ENCODE measurements at regions not wholly inside any gene's neighbourhood (a gene's known extent, or its start where the extent isn't known, plus 50 kb on each side); places are given as distances from the start of the nearest gene placed in this dataset.
"Not testable (repeated sequence)": the region's sequence is repeated elsewhere in the genome, so short reads cannot be mapped to it uniquely, and the experiment has no call there.

DNA sequence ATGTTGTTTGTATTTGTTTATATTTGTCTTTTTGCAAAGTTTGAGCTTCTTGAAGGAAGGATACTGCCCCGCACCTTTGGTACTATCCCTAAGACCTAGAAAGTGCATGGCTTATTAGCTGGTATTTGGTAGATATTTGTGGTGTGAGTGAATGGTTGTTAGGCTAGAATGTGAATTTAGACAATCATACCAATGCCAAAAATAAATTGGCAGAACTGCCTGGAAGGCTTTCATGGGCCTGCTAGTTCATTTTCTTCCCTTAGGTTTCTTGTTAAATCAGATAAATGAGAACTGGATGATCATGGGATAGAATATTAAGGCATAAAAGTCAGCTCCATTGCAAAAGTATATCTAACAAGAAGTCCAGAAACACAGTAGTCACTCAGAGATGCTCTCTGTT, 147.5 kb upstream of the TSLP start:
- no peak for DNase-seq (ENCODE audit: low spot score)

DNA sequence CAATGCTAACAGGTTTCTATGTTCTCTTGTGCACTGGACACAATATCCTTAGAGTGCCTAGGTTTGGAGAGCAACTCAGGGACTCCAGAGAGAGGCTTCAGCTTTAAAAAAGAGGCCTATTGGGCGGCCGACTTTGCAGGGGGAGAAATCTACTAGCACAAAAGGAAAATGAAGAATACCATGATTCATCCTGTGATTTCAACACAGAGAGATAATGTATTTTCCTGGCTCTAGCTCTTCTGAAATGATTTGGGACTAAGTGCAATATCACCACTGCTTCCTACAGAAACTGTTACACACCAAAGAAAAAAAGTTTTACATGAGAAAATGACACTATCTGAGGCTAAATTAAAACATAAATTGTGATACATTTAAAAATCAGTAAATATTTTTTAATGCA, 146.1 kb upstream of the TSLP start:
- DNase-seq (ENCODE audit: low spot score): no peak

DNA sequence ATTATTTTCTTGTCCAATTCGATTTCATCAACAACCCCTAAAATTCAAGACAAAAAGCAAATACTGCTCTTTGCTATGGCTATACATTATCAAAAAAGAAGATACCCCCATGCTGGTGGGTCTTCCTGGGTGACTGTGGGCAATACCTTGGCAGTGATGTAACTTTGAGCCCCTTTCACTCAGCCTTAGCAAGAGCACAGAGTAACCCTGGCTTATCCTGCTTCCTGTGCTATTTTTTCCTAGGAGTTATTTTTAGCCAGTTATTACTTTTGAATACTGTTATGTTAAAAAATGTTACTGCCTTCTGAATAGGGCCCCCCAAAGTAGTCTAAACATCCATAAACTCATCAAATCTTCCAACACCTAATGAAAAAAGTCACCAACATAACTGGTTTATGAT, 145.6 kb upstream of the TSLP start:
- DNase-seq (ENCODE audit: low spot score): no peak

DNA sequence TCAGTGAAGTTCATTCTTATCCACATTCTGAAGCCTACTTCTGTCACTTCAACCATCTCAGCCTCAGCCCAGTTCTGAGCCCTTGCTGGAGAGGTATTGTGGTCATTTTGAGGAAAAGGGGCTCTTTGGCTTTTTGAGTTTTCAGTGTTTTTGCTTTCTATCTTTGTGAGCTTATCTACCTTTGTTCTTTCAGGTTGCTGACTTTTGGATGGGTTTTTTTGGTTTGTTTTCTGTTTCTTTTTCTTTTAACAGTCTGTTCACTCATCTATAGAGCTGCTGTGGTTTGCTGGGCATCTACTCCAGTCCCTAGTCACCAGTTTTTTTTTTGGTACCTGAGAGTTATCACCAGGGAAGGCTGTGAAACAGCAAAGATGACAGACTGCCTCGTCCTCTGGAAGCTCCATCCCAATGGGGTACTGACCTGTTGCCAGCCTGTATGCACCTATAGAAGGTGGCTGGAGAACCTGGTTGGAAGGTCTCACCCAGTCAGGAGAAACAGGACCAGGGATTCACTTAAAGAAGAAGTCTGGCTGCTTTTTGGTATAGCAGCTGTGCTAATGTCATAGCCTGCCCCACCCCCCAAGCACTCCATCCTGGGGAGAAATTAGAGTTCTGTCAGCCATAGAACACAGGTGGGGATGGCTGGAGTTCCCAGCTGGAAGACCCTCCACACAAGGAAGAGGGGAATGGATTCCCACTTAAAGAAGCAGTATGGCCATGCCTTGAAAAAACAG, 138.6 kb upstream of the TSLP start:
- DNase-seq (ENCODE audit: low spot score): no peak

DNA sequence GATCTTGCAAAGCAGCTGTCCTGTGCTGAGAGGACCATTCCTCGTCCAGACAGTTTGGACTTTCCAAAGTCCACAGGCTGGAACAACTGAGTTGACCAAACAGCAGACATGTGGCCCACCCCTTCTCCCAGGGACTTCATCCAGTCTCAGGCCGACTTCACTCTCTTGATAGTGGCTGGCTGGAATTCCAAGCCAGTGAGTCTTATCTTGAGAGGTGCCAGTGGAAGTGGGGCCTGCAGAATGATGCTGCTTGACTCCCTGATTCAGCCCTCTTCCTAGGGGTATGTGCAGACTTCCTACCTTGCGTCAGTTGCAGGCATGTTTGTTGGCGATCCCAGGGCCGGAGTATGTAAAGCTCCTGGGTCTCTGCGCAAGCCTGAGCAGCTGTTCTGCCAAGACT, 131.4 kb upstream of the TSLP start:
- DNase-seq (ENCODE audit: low spot score): no peak

DNA sequence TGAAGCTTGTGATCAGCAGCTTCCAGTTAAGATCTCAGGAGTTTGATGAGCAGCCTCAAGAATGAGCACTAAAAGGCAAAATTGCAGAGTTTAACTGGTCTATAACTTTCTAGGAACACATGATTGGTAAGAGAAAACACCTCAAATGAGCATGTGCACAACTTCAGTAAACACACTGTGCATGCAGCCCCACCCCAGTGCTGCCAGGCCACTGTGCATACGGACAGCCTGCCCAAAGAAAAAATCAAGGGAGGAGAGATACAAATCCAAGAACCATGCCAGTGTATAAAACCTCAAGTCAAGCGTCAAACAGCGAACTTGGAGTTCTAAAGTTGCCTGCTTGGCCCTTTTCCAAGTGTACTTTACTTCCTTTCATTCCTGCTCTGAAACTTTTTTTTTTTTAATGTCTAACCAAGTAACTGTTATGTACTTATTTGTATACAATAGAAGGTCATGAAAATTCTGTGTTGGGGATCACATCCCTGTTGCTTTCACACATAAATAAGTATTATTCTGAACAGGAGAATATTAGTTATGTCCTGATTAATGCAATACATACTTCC, 125.6 kb upstream of the TSLP start:
- no peak for DNase-seq (ENCODE audit: low spot score)

DNA sequence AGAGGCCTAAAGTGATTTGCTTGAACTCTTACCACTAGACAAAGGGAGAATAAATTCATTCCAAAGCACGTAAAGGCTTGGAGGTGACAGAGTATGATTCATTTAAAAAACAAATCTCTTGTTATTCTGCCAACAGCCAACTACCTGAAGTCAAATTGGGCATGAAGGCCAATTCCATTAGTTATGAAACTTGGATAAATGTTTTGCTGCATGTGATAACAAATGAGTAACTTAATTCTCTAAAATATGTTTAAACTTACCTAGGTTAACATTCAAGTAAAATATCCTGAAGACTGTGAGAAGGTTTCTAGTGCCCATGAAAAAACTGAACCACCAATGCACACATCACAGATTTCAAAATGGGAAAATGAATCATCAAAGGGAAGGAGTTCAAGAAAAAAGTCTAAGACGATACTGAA, 120.1 kb upstream of the TSLP start:
- no peak for DNase-seq (ENCODE audit: low spot score)

DNA sequence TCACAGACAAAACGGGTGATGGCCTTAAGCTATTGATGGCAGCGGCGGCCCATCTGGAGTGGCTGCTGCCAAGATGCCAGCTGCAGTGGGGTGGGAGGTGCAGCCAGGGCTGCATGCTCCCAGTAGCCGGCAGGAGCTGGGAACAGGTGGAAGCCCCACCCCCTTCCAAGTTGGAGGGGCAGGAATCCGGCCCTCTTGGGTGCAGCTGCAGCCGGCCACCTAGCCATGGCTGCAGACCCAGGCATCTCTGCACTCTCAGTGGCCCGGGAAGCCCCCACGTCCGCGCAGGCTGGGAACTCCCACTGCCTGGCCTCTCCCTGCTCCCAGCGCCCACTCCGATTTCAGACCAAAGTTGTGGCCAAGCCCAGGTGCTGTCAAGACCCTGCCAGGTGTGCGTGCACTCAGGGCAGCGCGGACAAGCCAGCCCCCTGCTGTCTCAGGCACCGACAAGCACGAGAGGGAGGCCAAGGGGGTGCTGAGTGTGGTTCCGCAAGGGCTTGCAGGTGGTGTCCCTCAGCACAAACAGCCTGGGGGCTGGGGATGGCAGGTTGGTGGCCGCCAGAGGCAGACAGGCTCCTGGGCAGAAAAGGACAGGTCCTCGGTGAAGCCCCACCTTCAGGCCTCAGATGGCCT, 115.1 kb upstream of the TSLP start:
- DNase-seq (ENCODE audit: low spot score): no peak

DNA sequence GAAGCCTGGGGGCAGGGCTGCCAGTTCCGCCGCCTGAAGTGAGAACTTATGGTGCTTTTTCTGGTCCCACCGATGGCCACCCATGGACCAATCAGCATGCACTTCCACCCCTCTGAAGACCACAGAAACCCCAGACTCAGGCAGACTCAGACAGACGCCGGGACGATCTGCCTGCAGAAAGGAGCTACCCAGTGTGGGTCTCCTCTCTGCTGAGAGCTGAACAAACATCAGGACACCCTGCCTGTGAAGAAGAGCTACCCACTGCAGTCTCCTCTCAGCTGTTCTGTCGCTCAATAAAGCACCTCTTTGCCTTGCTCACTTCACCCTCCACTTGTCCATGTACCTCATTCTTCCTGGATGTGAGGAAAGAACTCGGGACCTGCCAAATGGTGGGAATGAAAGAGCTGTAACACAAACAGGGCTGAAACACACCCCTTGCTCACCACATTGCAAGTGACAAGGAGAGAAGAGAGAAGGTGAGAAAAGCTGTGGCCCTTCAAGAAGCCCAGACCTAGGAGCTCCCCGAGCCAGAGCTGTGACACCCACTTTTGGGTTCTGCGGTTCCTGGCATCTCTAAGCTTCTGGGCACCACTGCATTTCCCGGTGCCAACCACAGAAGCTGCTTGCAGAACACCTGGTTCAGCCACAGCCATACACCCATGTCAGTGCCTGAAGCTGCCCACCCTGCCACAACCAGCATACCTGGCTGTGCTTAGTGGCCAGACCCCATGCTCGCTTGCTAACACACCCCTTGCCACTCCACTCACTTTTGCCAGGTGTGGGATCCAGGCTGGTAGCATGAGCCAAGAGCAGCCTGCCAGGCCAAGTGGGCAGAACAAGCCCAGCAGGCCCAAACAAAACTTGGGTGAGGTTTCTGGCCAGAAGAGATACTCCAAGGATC, 114.3 kb upstream of the TSLP start:
- no peak for DNase-seq (ENCODE audit: low spot score)

DNA sequence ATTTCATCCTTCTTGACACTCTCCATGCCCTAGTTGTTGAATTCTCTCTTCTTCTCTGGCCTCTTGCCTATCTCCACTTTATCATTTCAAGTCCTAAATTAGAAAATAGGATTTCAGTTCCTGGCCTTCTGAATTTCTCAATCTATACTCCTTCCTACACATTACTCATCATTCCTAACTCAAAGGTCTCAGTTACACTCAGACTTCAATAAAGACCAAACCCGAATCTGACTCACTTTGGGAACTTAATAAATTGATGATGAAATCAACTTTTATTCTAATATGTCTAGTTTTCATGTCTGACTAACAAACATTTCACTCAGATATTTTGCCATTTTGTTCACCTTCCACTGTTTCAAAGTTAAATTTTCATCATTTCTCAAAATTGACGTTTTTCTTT, 113.6 kb upstream of the TSLP start:
- no peak for DNase-seq (ENCODE audit: low spot score)

DNA sequence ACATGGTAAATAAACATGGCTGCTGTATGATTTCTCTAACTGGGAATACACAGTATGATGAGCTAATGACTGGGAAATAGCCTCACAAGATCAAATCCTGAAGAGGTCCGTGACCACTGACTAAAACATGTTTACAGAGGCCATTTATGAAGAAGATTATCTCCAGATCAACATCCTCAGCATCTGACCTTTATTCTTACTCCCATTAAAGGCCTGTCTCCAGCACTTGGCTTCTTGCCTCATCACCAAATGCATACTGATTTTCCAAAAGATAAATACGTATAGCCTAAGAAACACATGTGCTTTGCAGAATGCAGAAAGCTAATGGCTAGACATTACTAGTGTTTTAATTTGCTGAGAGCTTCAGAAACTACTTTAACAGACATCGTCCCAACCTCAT, 108.0 kb upstream of the TSLP start:
- no peak for DNase-seq (ENCODE audit: low spot score)

DNA sequence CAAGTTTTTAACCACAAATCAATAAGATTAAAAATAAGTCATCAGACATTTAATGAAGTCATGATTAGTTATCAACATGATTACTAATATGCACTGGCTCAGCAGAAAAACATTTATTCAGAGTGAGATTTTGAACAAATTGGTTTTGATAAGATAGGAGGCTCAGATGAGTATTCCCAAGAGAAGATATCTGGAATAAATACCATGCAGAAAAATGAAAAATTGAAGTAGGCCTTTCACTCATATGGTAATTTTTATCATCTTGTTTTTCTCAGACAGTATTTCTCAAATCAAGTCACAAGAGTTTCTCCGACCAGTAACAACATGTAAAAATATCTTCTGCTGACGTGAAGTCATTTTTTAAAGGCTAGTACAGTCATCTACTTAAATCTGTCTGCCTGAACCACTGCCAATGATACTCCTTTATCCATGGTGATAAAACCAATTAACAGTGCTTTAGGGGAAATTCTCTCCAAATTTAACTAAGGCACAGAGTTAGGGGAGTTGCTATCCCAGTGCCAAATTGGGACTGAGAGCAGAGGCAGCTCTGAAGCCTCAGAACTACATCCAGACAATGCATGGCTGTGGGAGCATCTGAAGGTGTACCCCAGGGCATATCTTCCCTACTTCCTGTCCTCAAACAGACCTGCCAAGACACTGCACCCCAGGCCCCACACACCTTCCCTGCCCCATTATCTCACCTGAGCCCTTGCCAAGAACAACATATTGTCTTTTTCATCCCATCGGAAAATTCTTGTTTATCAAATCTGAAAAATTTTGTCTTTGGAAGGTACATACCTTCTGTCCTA, 105.5 kb upstream of the TSLP start:
- DNase-seq (ENCODE audit: low spot score): no peak

DNA sequence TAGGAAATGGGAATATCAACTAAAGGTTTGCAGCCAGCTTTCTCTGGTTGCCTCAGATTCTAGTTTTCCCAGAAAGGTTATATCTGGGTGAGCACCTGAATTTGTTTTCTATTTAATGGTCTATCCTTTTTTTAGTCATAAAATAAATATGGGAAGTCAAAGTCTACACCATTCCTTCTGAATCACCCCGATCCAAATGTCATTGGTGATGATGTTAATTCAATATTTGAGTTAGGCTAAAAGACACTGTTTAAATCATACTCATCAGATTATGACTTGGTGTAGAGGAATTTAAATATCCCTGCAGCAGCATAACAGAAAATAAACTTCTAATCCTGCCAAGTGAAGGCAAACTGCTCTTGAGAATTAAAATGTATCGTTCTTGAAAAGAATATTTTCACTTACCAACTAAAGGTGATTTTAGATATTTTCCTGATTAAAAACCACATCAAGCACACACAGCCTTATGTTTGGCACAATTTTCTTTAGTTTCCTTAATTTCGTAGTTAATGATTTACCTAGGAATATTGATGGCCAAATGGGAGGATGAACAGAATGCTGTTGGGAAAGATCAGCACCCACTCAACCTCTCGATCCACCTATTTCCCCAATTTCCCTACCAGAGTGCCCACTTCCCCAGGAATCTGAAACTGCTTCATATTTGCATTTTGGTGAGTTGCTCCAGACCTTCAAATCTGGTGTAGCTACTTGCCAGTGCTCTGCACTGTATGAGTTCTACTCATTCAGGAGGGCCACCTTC, 103.1 kb upstream of the TSLP start:
- no peak for DNase-seq (ENCODE audit: low spot score)

DNA sequence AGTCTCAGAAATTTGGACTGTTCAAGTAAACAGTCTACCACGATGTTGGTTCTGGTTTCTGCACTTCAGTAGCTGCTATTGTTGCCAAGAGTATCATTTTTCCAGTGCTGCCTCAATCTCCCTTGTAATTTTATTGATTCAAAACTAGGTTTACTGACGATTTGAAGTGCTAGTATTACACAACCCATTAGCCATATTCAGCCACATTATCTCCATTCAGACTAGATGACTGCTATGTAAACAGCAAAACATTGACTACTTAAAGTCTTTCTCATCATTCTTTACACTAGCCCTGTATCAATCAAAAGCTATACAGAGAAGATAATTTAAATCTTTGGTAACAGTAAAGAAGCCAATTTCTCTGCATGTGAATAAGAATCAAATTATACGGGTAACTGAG, 102.0 kb upstream of the TSLP start:
- DNase-seq (ENCODE audit: low spot score): no peak

DNA sequence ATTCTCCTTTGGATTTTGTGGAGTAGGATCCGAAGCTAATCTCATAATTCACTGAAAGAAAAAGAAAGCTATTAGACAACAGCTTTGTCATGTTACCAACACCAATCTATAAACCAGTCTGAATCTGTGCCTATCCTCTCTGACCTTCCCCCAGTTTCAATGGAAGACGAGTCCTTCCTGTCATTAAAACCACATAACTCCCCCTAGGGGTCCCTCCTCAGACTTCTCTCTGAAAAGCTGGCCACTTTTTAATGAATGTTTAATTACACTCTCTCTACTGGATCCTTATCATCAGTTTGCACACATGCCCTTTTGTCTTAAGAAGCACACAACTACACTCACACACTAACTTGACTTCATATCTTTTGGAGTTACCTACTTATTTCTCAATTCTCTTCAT, 98.0 kb upstream of the TSLP start:
- DNase-seq (ENCODE audit: low spot score): no peak

DNA sequence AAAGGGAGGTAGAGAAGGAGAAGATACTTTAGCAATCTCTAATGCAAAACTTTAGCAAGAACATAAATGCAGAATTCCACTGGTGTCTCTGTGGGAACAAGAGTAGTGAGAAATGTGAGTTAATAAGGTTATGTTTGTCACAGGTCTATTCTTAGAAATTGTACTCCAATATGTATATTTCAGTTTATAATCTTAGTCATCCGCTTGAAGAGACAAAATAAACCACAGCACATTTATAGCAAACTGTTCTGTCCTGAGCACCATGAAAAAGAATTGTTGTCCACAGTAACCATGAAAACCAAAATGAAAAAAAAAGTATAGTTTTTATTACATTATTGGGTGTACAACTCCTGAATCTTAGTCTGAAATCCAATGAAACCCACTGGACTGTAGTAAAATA, 93.6 kb upstream of the TSLP start:
- DNase-seq (ENCODE audit: low spot score): no peak

DNA sequence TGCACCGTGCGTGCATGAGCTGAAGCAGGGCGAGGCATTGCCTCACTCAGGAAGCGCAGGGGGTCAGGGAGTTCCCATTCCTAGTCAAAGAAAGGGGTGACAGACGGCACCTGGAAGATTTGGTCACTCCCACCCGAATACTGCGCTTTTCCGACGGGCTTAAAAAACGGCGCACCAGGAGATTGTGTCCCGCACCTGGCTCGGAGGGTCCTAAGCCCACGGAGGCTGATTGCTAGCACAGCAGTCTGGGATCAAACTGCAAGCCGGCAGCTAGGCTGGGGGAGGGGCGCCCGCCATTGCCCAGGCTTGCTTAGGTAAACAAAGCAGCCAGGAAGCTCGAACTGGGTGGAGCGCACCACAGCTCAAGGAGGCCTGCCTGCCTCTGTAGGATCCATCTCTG, 85.6 kb upstream of the TSLP start:
- not testable (repeated sequence) for DNase-seq (ENCODE audit: low spot score)

DNA sequence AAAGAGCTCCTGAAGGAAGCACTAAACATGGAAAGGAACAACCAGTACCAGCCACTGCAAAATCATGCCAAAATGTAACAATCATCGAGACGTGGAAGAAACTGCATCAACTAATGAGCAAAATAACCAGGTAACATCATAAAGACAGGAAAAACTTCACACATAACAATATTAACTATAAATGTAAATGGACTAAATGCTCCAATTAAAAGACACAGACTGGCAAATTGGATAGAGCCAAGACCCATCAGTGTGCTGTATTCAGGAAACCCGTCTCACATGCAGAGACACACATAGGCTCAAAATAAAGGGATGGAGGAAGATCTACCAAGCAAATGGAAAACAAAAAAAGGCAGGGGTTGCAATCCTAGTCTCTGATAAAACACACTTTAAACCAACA, 83.9 kb upstream of the TSLP start:
- not testable (repeated sequence) for DNase-seq (ENCODE audit: low spot score)

DNA sequence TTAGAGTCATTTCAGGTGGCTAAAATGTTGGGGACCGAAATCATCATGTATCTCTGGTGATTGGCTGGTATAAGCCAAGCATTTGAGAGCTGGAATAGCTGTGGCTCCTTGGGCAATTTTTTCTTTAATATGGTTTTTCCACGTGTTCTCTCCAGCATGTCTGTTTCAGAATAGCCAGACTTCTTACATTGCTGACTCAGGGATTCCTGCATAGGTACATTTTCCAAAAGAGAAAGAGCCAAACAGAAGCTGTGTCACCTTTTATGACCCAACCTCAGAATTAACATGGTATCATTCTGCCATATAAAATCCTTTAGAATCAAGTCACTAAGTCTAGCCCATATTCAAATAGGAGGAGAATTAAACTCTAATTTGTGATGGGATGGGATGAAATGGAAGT, 74.8 kb upstream of the TSLP start:
- DNase-seq (ENCODE audit: low spot score): no peak

DNA sequence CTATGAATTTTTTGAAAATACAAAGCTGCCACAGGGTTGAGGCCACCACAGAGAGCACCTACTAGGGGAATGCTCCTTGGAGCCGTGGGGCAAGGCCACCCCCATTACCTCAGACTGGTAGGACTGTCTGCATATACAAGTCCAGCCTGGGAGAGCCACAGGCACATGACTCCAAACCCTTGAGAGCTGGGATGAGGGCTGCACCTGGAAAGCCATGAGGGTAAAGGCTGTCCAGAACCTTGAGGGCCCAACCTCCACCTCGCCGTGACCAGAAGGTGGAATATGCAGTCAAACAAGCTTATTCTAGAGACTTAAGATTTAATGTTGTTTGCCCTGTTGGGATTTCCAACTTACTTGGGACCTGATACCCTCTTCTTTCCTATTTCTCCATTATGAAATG, 69.5 kb upstream of the TSLP start:
- no peak for DNase-seq (ENCODE audit: low spot score)

DNA sequence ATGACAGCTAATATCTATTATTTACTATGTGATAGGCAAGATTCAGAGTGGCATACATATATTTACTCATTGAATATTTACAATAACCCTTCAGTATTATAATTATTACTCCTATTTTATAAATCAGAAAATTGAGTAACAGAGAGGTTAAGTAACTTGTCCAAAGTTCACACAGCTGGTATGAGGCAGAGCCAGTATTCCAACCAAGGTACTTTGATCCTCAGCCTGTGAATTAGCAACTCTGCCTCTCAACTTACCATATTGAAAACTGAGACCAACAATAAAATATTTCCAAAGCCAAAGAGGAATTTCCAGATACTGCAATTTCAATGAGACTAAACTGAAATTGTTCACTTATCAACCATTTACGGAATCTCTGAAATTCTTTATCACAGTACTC, 67.9 kb upstream of the TSLP start:
- DNase-seq (ENCODE audit: low spot score): no peak

Measured in kidney capillary endothelial cell (primary cell).